LNCaP clone FGC (cell line): ENCODE measurements at regions not wholly inside any gene's neighbourhood (a gene's known extent, or its start where the extent isn't known, plus 50 kb on each side); places are given as distances from the start of the nearest gene placed in this dataset.

ENCODE experiments used
- DNase-seq: peaks from one replicate; pipeline ENCODE4 v3.0.0-alpha.2; 2011; ENCODE audit warnings: low read depth
- H3K4me3 ChIP-seq: 2 replicates; pipeline ENCODE4 v1.5.1; 2011; ENCODE audit warnings: mild to moderate bottlenecking, low read depth, low read length, control low read depth
- TF ChIP-seq, protein P1 (sequence below): IDR thresholded peaks from 2 replicates; pipeline ENCODE4 v1.5.1; 2012; ENCODE audit warnings: mild to moderate bottlenecking; ENCODE audit not compliant: control insufficient read depth, insufficient read depth; ENCODE audit errors: extremely low read depth

DNA sequence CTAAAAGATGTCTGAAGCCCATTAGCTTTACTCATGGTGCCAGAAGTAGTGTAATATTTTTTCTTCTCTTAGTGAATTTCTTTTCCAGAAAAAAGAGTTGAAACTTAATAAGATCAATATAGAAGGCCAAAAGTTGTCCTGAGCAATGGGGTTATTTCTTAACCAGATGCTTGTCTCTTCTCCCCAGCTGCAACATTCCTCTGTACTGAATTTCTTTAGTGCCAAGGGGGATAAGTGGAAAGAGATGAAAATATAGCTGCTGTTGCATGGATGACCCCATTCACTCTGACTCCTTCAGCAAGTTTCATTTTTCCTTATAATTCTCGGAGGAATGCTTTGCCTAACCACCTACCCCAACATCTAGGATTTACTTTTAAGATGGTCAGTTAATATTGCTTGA, 675.0 kb downstream of the USP25 start:
- TF ChIP-seq, protein P1, sequence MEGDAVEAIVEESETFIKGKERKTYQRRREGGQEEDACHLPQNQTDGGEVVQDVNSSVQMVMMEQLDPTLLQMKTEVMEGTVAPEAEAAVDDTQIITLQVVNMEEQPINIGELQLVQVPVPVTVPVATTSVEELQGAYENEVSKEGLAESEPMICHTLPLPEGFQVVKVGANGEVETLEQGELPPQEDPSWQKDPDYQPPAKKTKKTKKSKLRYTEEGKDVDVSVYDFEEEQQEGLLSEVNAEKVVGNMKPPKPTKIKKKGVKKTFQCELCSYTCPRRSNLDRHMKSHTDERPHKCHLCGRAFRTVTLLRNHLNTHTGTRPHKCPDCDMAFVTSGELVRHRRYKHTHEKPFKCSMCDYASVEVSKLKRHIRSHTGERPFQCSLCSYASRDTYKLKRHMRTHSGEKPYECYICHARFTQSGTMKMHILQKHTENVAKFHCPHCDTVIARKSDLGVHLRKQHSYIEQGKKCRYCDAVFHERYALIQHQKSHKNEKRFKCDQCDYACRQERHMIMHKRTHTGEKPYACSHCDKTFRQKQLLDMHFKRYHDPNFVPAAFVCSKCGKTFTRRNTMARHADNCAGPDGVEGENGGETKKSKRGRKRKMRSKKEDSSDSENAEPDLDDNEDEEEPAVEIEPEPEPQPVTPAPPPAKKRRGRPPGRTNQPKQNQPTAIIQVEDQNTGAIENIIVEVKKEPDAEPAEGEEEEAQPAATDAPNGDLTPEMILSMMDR = no peak
- no peak for DNase-seq
- no peak overlapping the region for H3K4me3 ChIP-seq

DNA sequence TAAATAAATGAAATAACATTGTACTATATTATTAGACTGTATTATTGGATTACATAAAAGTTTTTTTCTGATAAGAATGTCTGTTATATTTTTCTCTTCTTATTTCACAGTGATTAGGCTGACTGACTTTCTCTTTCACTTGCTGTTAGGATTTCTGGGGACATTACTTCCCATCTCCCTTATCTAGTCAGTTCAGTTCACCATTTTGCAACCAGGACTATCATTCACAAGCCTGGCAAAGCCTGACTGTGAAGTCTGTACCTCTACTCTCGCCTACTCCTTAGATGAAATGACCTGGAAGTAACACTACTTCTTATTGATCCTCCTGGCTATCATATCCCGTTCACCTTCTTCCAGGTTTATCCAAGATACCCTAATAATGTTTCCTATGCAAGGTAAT, 676.6 kb downstream of the USP25 start:
- TF ChIP-seq, protein P1 = no peak
- no peak overlapping the region for H3K4me3 ChIP-seq
- DNase-seq = no peak

DNA sequence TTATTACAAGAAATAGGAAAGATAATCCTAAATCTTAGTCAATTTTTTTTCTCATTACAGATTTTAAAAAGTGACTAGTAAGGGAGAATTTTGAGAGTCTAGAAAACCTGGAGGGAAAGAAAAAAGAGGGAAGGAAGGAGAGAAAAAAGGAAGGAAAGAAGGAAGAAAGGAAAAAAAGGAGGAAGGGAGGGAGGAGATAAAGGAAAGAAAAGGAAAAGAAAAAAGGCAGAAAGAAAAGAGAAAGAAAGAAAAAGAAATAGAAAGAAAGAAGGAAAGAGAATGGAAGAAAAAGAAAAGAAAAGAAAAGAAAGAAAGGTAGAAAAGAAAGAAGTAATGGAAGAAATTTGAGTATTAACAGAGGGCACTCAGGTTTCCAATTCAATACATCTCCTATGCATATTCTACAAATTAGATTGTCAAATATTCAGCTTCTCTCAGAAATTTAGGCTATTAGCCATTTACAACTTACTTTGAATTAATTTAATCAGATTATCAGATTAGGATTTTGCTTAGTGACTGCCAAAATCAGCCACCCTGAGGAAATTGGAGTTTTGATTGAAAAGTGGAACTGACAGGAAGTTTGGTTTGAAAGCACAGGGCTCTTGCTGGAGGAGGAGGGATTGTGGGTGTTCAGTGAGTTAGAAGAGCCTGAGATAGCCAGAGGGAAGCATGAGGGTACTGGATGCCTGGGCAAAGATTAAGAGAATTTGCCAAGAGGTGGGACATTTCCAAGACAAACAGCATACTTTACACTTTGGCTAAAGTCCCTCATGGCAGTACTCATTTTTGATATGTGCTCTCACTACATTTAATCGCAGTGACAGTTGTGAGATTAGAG, 677.8 kb downstream of the USP25 start:
- H3K4me3 ChIP-seq = no peak overlapping the region
- peak; percentile 76 for DNase-seq
- TF ChIP-seq, protein P1 = no peak

DNA sequence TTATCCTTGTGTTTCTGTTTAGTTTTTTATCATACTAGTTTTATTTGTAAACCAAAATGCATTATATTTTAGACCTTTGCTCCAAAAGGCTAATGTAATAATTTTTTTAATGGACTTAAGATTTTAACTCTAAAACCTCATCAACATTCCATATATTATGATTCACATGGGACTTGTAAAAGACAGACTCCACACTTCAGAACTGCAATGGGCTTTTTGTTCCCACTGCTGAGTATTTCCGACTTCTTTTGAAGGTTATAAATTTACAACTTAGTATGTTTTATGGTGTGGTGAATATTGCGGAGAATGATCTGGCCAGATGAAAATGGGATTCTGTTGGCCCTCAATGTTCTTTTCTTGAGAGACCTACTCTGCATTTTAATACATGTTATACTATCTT, 678.5 kb downstream of the USP25 start:
- no peak overlapping the region for H3K4me3 ChIP-seq
- TF ChIP-seq, protein P1 = no peak
- DNase-seq = no peak

DNA sequence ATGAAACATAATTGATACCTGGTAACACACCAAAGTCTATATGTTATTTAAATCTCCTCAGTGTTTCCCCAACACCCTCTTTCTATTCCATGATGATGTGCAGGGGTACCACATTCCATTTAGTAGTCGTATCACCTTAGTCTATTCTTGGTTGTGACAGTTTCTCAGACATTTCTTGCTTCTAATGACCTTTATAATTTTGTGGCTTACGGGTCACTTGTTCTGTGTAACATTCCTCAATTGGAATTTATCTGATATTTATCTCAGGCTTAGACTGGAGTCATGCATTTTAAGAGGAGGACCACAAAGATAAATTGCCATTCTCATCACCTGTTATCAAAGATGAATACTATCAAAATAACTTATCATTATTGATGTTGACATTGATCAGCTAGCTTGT, 679.6 kb downstream of the USP25 start:
- H3K4me3 ChIP-seq = no peak overlapping the region
- TF ChIP-seq, protein P1 = no peak
- no peak for DNase-seq

DNA sequence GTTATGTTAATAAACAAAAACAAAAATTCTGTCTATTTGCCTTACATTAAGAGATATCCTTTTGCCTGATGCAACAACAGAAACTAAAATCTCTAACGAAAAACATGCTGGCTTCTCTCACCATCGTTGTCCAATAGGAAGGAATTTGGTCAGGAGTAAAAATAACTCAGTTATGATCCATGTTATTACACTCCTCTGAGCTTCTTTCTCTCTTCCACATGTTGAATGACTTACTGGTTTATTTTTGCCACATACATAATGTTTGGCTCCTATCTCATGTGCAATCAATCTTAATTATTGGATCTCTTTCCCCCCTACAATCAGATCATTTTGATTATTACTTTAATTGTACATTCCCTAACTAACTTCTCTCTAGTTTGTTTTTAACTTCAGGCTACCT, 688.4 kb downstream of the USP25 start:
- TF ChIP-seq, protein P1 = no peak
- H3K4me3 ChIP-seq = peak overlapping the region; percentile 48; the same call in 1 of the 2 replicates
- no peak for DNase-seq

DNA sequence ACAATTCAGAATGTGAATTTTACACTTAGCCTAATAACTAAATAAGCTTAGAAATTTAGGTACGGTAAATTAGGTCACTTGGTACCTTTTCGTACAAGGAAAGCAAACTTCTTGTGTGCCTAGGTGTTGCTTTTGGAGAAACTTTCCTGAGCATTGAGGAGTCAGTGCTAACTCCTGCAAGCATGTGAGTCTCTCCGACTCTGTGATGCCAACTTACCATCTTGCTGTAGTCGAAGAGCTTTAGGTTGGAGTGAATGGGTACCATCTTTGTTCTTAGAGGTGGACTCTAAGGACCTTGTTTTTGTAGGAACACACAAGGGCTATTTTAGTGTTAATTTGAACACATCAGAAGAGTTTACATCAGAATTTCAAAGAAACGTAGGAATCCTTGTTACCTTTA, 688.9 kb downstream of the USP25 start:
- no peak for DNase-seq
- TF ChIP-seq, protein P1 = no peak
- peak overlapping the region; percentile 48 for H3K4me3 ChIP-seq
